Hepatocyte (in vitro differentiated cells): ENCODE measurements at regions not wholly inside any gene's neighbourhood (a gene's known extent, or its start where the extent isn't known, plus 50 kb on each side); places are given as distances from the start of the nearest gene placed in this dataset.

Experiments
- DNase-seq: peaks from one replicate; pipeline ENCODE4 v3.0.0-alpha.2; 2016; ENCODE audit warnings: low spot score
- H2AFZ ChIP-seq: fragments of 200-600 bp; sonication (generic); 2 replicates; pipeline ENCODE4 v1.6.0; 2016; ENCODE audit warnings: antibody characterized with exemption, mild to moderate bottlenecking
- H3K27ac ChIP-seq: fragments of 200-600 bp; sonication (generic); 2 replicates; pipeline ENCODE4 v1.5.1; 2016; ENCODE audit warnings: mild to moderate bottlenecking
- H3K27me3 ChIP-seq: fragments of 200-600 bp; sonication (generic); 2 replicates; pipeline ENCODE4 v1.6.1; 2016
- H3K36me3 ChIP-seq: fragments of 200-600 bp; sonication (generic); replicated peaks from 2 replicates; pipeline ENCODE4 v1.5.1; 2016; ENCODE audit warnings: low read depth; ENCODE audit not compliant: insufficient read depth
- H3K4me1 ChIP-seq: fragments of 200-600 bp; sonication (generic); 2 replicates; pipeline ENCODE4 v1.5.1; 2016; ENCODE audit warnings: mild to moderate bottlenecking, moderate library complexity; ENCODE audit not compliant: insufficient read depth
- H3K4me2 ChIP-seq: fragments of 200-600 bp; sonication (generic); 2 replicates; pipeline ENCODE4 v1.6.0; 2016
- H3K4me3 ChIP-seq: fragments of 200-600 bp; sonication (generic); 2 replicates; pipeline ENCODE4 v1.5.1; 2016; ENCODE audit warnings: mild to moderate bottlenecking
- H3K79me2 ChIP-seq: fragments of 200-600 bp; sonication (generic); 2 replicates; pipeline ENCODE4 v1.6.0; 2017; ENCODE audit warnings: mild to moderate bottlenecking
- H3K9me2 ChIP-seq: fragments of 200-600 bp; sonication (generic); replicated peaks from 2 replicates; pipeline ENCODE4 v1.6.0; 2017; ENCODE audit warnings: mild to moderate bottlenecking; ENCODE audit not compliant: insufficient read depth
- H3K9me3 ChIP-seq: fragments of 200-600 bp; sonication (generic); 2 replicates; pipeline ENCODE4 v1.5.1; 2016; ENCODE audit warnings: low read depth, mild to moderate bottlenecking
- H4K20me1 ChIP-seq: fragments of 200-600 bp; sonication (generic); 2 replicates; pipeline ENCODE4 v1.6.0; 2016; ENCODE audit warnings: mild to moderate bottlenecking; ENCODE audit not compliant: insufficient read depth, poor library complexity, severe bottlenecking
- CTCF ChIP-seq: fragments of 200-600 bp; sonication (generic); IDR thresholded peaks from 2 replicates; pipeline ENCODE4 v1.5.1; 2016; ENCODE audit warnings: antibody characterized with exemption, mild to moderate bottlenecking; ENCODE audit not compliant: poor library complexity
- EZH2 ChIP-seq: fragments of 200-600 bp; sonication (generic); IDR thresholded peaks from 2 replicates; pipeline ENCODE4 v1.6.1; 2016; ENCODE audit warnings: antibody characterized with exemption, mild to moderate bottlenecking, borderline replicate concordance
- EZH2phosphoT487 ChIP-seq: fragments of 200-600 bp; sonication (generic); IDR thresholded peaks from one replicate; pipeline ENCODE4 v1.6.1; 2018; ENCODE audit warnings: antibody characterized with exemption, mild to moderate bottlenecking, low read depth, moderate library complexity; ENCODE audit not compliant: unreplicated experiment, severe bottlenecking
- WGBS: methylation state at CpG from one replicate; pipeline ENCODE4 v1.1.6; 2016; ENCODE audit warnings: low lambda C conversion rate; ENCODE audit errors: missing lambda C conversion rate; 5-methylcytosine and 5-hydroxymethylcytosine counted together

- H3K27ac ChIP-seq: no peak overlapping the region
- H3K9me3 ChIP-seq: no peaks in the 10 kb centered on the region
- no peak for DNase-seq
- H3K4me3 ChIP-seq: no peak overlapping the region
- TF ChIP-seq CTCF: no peak
- TF ChIP-seq EZH2: no peak
- TF ChIP-seq EZH2phosphoT487: no peak
- H3K9me2 ChIP-seq: no peaks in the 10 kb centered on the region
- WGBS: 72% methylated on average over 11 of the region's 11 CpGs
- H3K4me1 ChIP-seq: peaks cover 5% of the 10 kb centered on the region
- no peaks in the 10 kb centered on the region for H3K36me3 ChIP-seq
- no peaks in the 10 kb centered on the region for H4K20me1 ChIP-seq
- H3K4me2 ChIP-seq: no peak overlapping the region
- no peak overlapping the region for H2AFZ ChIP-seq
- peaks cover 30% of the 10 kb centered on the region for H3K27me3 ChIP-seq
- no peaks in the 10 kb centered on the region for H3K79me2 ChIP-seq
Observed at GRCh38 chr3:126292318-126293070, 64.7 kb downstream of the KLF15 start.

GRCh38 chr3:126291537-126291936 lies 65.7 kb downstream of the KLF15 start:
- no peak for DNase-seq
- Histone ChIP-seq H3K27ac (no peak overlapping the region), H3K9me3 (no peaks in the 10 kb centered on the region), H3K4me2 (no peak overlapping the region), H3K9me2 (no peaks in the 10 kb centered on the region), H3K36me3 (no peaks in the 10 kb centered on the region), H4K20me1 (no peaks in the 10 kb centered on the region), H2AFZ (no peak overlapping the region), H3K4me3 (no peak overlapping the region), H3K4me1 (peaks cover 14% of the 10 kb centered on the region), H3K79me2 (no peaks in the 10 kb centered on the region), H3K27me3 (peaks cover 30% of the 10 kb centered on the region)
- TF ChIP-seq EZH2phosphoT487 (no peak), CTCF (no peak), EZH2 (no peak)
- WGBS: 83% methylated on average over 8 of the region's 8 CpGs

GRCh38 chr3:126291061-126291460 lies 66.1 kb downstream of the KLF15 start:
- H4K20me1 ChIP-seq: no peaks in the 10 kb centered on the region
- no peaks in the 10 kb centered on the region for H3K9me3 ChIP-seq
- no peak overlapping the region for H3K27ac ChIP-seq
- peaks cover 14% of the 10 kb centered on the region for H3K4me1 ChIP-seq
- no peaks in the 10 kb centered on the region for H3K9me2 ChIP-seq
- H3K79me2 ChIP-seq: no peaks in the 10 kb centered on the region
- H2AFZ ChIP-seq: no peak overlapping the region
- no peak for DNase-seq
- TF ChIP-seq EZH2 (no peak), EZH2phosphoT487 (no peak), CTCF (no peak)
- peaks cover 30% of the 10 kb centered on the region for H3K27me3 ChIP-seq
- no peaks in the 10 kb centered on the region for H3K36me3 ChIP-seq
- no peak overlapping the region for H3K4me2 ChIP-seq
- no peak overlapping the region for H3K4me3 ChIP-seq
- 90% methylated on average over 6 of the region's 6 CpGs for WGBS
